Endodermal cell (in vitro differentiated cells): ENCODE measurements at regions not wholly inside any gene's neighbourhood (a gene's known extent, or its start where the extent isn't known, plus 50 kb on each side); places are given as distances from the start of the nearest gene placed in this dataset.

ENCODE experiments used
- DNase-seq: peaks from one replicate; pipeline ENCODE4 v3.0.0-alpha.2; 2017
- H3K27ac ChIP-seq: 2 replicates; pipeline ENCODE4 v1.5.1; 2013; ENCODE audit warnings: mild to moderate bottlenecking, low read depth, low read length, moderate library complexity
- H3K27me3 ChIP-seq: 2 replicates; pipeline ENCODE4 v1.6.1; 2013; ENCODE audit warnings: mild to moderate bottlenecking, low read length, moderate library complexity; ENCODE audit not compliant: insufficient read depth, control insufficient read depth, poor library complexity, severe bottlenecking
- H3K36me3 ChIP-seq: 2 replicates; pipeline ENCODE4 v1.7.0; 2013; ENCODE audit warnings: mild to moderate bottlenecking, low read length, moderate library complexity; ENCODE audit not compliant: control insufficient read depth, insufficient read depth
- H3K4me1 ChIP-seq: one replicate; pipeline ENCODE4 v1.7.0; 2013; ENCODE audit warnings: low read length; ENCODE audit not compliant: control insufficient read depth, insufficient read depth
- H3K4me3 ChIP-seq: 2 replicates; pipeline ENCODE4 v1.5.1; 2013; ENCODE audit warnings: mild to moderate bottlenecking, low read length, moderate library complexity
- H3K9ac ChIP-seq: 2 replicates; pipeline ENCODE4 v1.6.1; 2013; ENCODE audit warnings: mild to moderate bottlenecking, low read length, moderate library complexity; ENCODE audit not compliant: poor library complexity, severe bottlenecking; ENCODE audit errors: extremely low read depth
- H3K9me3 ChIP-seq: 2 replicates; pipeline ENCODE4 v1.6.1; 2013; ENCODE audit warnings: mild to moderate bottlenecking, low read length, moderate library complexity; ENCODE audit not compliant: control insufficient read depth
- H3K27ac Mint-ChIP-seq: 2 replicates; pipeline ENCODE4 v1.8.0; 2020; ENCODE audit warnings: mixed read lengths
- H3K27me3 Mint-ChIP-seq: 2 replicates; pipeline ENCODE4 v1.8.0; 2021; ENCODE audit warnings: mild to moderate bottlenecking, mixed read lengths; ENCODE audit not compliant: insufficient read depth
- H3K36me3 Mint-ChIP-seq: 2 replicates; pipeline ENCODE4 v1.8.0; 2020; ENCODE audit warnings: low read depth, mixed read lengths
- H3K4me1 Mint-ChIP-seq: 2 replicates; pipeline ENCODE4 v1.8.0; 2020; ENCODE audit warnings: mixed read lengths
- H3K4me3 Mint-ChIP-seq: 2 replicates; pipeline ENCODE4 v1.8.0; 2020; ENCODE audit warnings: mild to moderate bottlenecking, moderate library complexity, mixed read lengths
- H3K9me3 Mint-ChIP-seq: 2 replicates; pipeline ENCODE4 v1.8.0; 2020; ENCODE audit warnings: mild to moderate bottlenecking, mixed read lengths
- WGBS, 2 experiments: methylation state at CpG; one replicate each; pipeline versions ENCODE4 v1.1.5 to v1.1.7; 2013; ENCODE audit warnings: missing lambda C conversion rate in 2 of 2, mixed read lengths in 1 of 2; ENCODE audit not compliant: insufficient coverage in 1 of 2, insufficient read length in 1 of 2; 5-methylcytosine and 5-hydroxymethylcytosine counted together
- TF ChIP-seq, protein P1 (sequence below): fragments of 200-600 bp; sonication (generic); conservative IDR thresholded peaks from 2 replicates; pipeline ENCODE4 v1.5.0; 2021; ENCODE audit warnings: antibody characterized with exemption, mild to moderate bottlenecking

DNA sequence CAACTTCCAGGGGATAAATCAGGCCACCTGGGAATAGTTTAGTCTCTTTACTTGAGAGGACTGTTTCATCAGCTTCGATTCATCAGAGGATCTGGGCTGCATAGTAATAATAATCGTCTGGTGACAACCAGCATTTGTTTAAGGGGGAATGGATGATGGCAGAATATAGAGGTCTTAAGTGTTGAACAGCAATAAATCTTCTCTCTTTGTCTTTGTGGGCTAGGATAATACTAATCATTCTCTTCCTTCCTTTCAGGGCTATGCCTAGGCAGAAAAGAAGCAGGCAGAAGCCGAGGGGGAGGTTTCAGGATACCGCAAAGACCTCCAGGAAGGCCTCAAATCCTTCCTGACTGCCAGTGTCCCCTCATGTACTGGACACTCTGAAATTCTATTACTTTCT lies 150.4 kb upstream of the GAREM1 start:
- no peaks in the 10 kb centered on the region for H3K36me3 ChIP-seq
- no peaks in the 10 kb centered on the region for H3K27me3 ChIP-seq
- TF ChIP-seq, protein P1, sequence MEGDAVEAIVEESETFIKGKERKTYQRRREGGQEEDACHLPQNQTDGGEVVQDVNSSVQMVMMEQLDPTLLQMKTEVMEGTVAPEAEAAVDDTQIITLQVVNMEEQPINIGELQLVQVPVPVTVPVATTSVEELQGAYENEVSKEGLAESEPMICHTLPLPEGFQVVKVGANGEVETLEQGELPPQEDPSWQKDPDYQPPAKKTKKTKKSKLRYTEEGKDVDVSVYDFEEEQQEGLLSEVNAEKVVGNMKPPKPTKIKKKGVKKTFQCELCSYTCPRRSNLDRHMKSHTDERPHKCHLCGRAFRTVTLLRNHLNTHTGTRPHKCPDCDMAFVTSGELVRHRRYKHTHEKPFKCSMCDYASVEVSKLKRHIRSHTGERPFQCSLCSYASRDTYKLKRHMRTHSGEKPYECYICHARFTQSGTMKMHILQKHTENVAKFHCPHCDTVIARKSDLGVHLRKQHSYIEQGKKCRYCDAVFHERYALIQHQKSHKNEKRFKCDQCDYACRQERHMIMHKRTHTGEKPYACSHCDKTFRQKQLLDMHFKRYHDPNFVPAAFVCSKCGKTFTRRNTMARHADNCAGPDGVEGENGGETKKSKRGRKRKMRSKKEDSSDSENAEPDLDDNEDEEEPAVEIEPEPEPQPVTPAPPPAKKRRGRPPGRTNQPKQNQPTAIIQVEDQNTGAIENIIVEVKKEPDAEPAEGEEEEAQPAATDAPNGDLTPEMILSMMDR: no peak
- Mint-ChIP-seq H3K4me3 (no peak overlapping the region), H3K9me3 (no peaks in the 10 kb centered on the region), H3K36me3 (no peaks in the 10 kb centered on the region), H3K4me1 (peaks cover 4% of the 10 kb centered on the region), H3K27me3 (no peaks in the 10 kb centered on the region), H3K27ac (no peak overlapping the region)
- no peak overlapping the region for H3K4me3 ChIP-seq
- no peak overlapping the region for H3K9ac ChIP-seq
- 89% methylated on average over 4 of the region's 4 CpGs; no CpG with 5 or more reads in 1 of the 2 experiments for WGBS, 2 experiments
- no peak for DNase-seq
- H3K4me1 ChIP-seq: peaks cover 5% of the 10 kb centered on the region
- no peaks in the 10 kb centered on the region for H3K9me3 ChIP-seq
- no peak overlapping the region for H3K27ac ChIP-seq

DNA sequence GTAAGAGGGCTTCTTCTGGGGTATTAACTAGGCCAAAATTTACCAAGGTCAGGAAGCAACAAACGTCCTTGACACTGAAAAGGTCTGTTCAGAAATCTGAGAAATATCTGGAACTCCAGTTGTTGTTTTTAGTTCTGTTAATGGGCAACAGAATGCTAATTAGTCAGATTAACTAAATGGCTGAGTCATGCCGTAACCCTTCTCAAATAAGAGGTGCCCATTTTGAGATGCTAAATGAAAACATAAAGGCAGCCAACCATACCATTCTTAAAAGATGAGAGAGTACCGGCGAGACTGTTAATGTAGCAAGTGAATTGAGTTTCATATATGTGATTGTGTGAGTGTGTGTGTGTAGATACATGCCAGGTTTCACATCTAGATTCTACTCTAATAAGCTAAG lies 147.9 kb upstream of the GAREM1 start:
- H3K4me1 Mint-ChIP-seq: no peaks in the 10 kb centered on the region
- Histone ChIP-seq H3K4me1 (no peaks in the 10 kb centered on the region), H3K9ac (no peak overlapping the region), H3K4me3 (no peak overlapping the region), H3K27ac (no peak overlapping the region), H3K27me3 (no peaks in the 10 kb centered on the region), H3K36me3 (no peaks in the 10 kb centered on the region), H3K9me3 (no peaks in the 10 kb centered on the region)
- no peaks in the 10 kb centered on the region for H3K36me3 Mint-ChIP-seq
- no peaks in the 10 kb centered on the region for H3K27me3 Mint-ChIP-seq
- TF ChIP-seq, protein P1: no peak
- no peaks in the 10 kb centered on the region for H3K9me3 Mint-ChIP-seq
- H3K27ac Mint-ChIP-seq: peak overlapping the region; percentile 23
- no peak for DNase-seq
- H3K4me3 Mint-ChIP-seq: no peak overlapping the region
- WGBS, 2 experiments: 84 to 100% methylated on average over 1 to 2 of the region's 4 CpGs

DNA sequence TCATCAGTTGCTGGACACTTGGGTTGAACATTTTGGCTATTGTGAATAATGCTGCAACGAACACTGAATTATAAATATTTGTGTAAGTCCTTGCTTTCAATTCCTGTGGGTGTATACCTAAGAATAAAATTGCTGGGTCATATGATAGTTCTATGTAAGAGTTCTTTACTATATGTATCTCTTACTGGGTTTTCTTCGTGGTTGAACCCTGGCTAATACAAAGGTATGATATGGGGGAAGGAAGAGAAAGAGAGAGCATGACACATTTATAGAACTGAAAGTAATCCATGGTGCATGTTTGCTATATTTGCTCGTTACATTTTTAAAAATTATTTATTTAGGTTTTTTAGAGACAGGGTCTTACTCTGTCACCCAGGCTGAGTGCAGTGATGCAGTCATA lies 143.1 kb upstream of the GAREM1 start:
- no peak overlapping the region for H3K9ac ChIP-seq
- no peak overlapping the region for H3K4me3 ChIP-seq
- WGBS, 2 experiments: 87 to 100% methylated on average over 1 to 3 of the region's 3 CpGs
- Mint-ChIP-seq H3K27me3 (no peaks in the 10 kb centered on the region), H3K9me3 (no peaks in the 10 kb centered on the region), H3K27ac (no peak overlapping the region), H3K36me3 (no peaks in the 10 kb centered on the region), H3K4me1 (peaks cover 2% of the 10 kb centered on the region), H3K4me3 (no peak overlapping the region)
- TF ChIP-seq, protein P1: no peak
- H3K27me3 ChIP-seq: no peaks in the 10 kb centered on the region
- H3K4me1 ChIP-seq: no peaks in the 10 kb centered on the region
- no peak for DNase-seq
- no peaks in the 10 kb centered on the region for H3K9me3 ChIP-seq
- no peak overlapping the region for H3K27ac ChIP-seq
- no peaks in the 10 kb centered on the region for H3K36me3 ChIP-seq
